ENCODE measurements at regions not wholly inside any gene's neighbourhood (a gene's known extent, or its start where the extent isn't known, plus 50 kb on each side); places are given as distances from the start of the nearest gene placed in this dataset.
"Not testable (repeated sequence)": the region's sequence is repeated elsewhere in the genome, so short reads cannot be mapped to it uniquely, and the experiment has no call there.

DNA sequence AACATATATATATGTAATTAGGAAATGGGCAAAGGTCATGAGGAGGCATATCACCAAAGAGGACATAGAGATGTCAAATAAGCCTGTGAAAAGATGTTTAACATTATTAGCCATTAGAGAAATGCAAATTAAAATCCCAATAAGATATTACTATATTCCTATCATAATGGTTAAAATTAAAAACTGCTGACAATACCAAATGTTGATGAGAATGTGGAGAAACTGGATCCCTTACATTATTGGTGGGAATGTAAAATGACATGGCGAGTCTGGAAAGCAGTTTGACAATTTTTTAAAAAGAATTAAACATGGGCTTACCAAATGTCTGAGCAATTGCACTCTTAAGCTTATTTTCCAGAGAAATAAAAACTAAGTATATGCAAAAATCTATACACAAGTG is 1821.6 kb upstream of the C9orf72 start:
- no peak for DNase-seq (ENCODE audit: low spot score)

- DNase-seq (ENCODE audit: low spot score): no peak
Measured at GRCh38 chr9:29397148-29397547, 1823.9 kb upstream of the C9orf72 start.

GRCh38 chr9:29416204-29416603 is 1842.9 kb upstream of the C9orf72 start:
- DNase-seq (ENCODE audit: low spot score): no peak

DNA sequence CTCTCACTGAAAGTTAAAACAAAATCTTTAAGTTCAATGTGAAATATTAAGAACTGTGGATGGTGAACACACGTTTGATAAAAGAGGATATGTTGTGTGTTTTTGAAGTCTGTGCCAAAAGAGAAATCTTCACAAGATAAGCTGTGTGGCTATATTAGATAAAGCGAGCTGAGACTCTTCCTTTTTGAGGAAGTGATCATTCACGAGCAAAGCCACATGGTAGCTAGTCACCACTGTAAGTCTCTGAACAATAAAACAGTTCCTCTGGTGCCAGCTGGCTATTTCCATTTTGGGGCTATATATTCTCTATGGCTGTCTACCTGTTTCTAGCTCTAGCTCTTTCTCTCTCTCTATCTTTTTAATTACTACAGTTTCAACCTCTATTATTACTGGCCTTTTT is 1849.2 kb upstream of the C9orf72 start:
- no peak for DNase-seq (ENCODE audit: low spot score)

- no peak for DNase-seq (ENCODE audit: low spot score)
Measured at GRCh38 chr9:29432191-29432590, 1858.9 kb upstream of the C9orf72 start.

- not testable (repeated sequence) for DNase-seq (ENCODE audit: low spot score)
Measured at GRCh38 chr9:29432656-29433055, 1859.4 kb upstream of the C9orf72 start.

- DNase-seq (ENCODE audit: low spot score): no peak
Measured at GRCh38 chr9:29435368-29435767, 1862.1 kb upstream of the C9orf72 start.

- DNase-seq (ENCODE audit: low spot score): no peak
Measured at GRCh38 chr9:29437526-29437925, 1864.2 kb upstream of the C9orf72 start.

DNA sequence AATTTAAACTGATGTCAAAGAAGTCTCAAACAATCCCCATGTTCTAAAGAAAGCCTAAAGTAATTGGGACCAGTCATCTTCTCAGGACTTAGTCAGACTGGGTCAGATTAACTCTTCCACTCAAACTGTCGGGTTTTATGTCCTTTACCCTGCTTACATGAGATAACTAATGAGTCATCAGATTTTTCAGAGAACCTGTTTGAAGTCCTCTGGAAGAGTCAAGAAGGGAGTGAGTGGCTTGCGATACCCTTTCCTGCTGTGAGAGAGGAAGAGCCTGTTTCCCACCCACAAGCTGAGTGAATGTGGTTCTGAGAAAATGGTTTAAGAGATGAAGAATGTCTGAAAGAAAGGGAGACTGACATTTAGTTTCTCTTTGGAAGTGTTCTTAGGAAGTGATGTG is 1866.7 kb upstream of the C9orf72 start:
- no peak for DNase-seq (ENCODE audit: low spot score)

GRCh38 chr9:29440449-29440848 is 1867.2 kb upstream of the C9orf72 start:
- DNase-seq (ENCODE audit: low spot score): no peak

DNA sequence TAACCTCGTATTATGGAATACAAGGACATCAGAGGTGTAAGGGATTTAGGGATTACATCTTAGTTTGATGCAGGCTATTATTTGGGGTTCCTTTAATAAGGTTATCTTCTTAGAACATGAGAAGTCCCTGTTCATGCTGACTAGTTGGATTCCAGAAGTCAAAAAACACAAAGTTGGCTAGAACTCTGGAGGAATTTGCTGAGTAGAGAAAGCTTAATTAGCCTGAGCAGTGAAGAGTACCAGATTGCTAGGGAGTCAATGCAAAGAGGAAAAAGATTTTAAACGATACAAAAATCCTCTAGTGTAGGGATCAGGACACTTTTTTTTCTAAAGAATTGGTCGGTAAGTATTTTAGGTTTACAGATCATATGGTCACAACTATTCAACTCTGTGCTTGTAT is 1872.5 kb upstream of the C9orf72 start:
- DNase-seq (ENCODE audit: low spot score): no peak

- DNase-seq (ENCODE audit: low spot score): no peak
Measured at GRCh38 chr9:29449306-29449705, 1876.0 kb upstream of the C9orf72 start.

DNA sequence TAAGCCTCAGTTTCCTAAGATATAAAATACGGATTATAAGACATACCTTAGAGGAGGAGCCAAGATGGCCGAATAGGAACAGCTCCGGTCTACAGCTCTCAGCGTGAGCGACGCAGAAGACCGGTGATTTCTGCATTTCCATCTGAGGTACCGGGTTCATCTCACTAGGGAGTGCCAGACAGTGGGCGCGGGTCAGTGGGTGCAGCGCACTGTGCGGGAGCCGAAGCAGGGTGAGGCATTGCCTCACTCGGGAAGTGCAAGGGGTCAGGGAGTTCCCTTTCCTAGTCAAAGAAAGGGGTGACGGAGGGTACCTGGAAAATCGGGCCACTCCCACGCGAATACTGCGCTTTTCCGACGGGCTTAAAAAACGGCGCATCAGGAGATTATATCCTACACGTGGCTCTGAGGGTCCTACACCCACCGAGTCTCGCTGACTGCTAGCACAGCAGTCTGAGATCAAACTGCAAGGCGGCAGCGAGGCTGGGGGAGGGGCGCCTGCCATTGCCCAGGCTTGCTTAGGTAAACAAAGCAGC is 1877.1 kb upstream of the C9orf72 start:
- DNase-seq (ENCODE audit: low spot score): not testable (repeated sequence)

GRCh38 chr9:29456940-29457339 is 1883.7 kb upstream of the C9orf72 start:
- DNase-seq (ENCODE audit: low spot score): no peak

DNA sequence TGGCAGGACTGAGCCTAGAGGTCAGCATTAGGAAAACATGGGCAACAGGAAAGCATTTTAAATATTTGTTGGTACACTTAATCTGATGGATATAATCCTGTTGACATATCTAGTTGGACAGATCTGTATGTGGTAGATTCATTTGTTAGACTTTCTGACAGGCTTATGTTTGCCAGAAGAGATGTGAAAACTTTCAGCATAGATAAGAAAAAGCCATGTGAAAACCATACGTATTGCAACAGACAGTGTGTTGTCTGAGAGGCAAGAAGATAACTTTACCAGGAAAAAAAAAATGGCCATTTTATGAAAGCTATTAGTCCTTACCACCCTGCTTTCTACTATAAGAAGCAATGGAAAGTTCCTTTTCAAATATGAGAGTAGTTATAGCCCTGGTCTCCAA is 1902.2 kb upstream of the C9orf72 start:
- DNase-seq (ENCODE audit: low spot score): no peak

GRCh38 chr9:29511680-29512079 is 1938.4 kb upstream of the C9orf72 start:
- no peak for DNase-seq (ENCODE audit: low spot score)

- DNase-seq (ENCODE audit: low spot score): no peak
Measured at GRCh38 chr9:29514336-29514735, 1941.1 kb upstream of the C9orf72 start.

DNA sequence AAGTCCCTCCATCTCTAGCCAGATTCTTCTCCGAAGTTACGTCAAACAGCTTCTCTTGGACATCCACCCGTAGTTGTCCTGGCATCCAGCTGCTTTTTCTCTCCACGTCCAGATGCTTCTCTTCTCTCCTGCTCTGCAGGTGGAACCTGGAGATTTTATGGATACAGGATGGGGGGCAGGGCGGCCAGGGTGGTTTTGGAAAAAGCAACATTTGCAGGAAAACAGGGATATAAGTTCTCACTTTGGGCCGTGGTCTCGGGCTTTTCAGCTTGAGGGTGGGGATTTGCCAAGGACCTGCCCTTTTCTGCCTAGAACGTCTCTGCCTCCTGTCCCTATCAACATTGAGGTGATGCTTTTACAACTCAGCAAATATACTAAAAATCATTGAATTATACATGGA is 1941.6 kb upstream of the C9orf72 start:
- no peak for DNase-seq (ENCODE audit: low spot score)

DNA sequence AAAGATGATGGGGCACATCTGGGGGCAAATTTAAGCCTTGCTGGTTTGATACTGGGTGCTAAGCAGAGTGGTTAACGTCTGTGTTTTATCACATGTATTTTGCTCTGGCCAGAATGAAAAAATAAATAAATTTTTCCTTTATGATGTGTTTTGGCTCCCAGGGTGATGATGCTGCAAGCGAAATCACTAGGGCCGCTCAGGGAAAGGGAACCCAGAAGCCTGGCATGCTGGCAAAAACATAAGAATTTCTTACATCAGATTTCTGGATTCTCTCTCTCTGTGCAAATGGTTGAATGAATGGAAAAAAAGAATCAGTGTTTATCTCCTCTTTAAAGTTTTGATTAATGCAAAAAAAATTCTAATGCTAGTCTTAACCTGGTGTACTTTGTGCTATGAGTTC is 1975.2 kb upstream of the C9orf72 start:
- DNase-seq (ENCODE audit: low spot score): no peak

- no peak for DNase-seq (ENCODE audit: low spot score)
Measured at GRCh38 chr9:29555502-29555901, 1982.2 kb upstream of the C9orf72 start.

DNA sequence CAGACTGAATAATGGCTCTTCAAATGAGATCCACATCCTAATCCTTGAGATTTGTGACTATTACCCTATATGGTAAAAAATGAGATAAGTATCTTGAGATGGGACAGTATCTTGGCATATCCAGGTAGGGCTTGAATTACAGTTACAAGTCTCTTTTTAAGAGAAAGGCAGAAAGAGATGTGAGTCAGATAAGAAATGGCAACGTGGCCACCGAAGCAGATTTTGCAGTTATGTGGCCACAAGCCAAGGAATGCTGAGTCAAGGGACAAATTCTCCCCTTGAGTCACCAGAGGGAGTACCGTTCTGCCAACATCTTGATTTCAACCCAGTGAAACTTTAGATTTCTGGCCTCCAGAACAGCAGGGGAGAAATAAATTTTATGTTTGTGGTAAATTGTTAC is 1983.0 kb upstream of the C9orf72 start:
- no peak for DNase-seq (ENCODE audit: low spot score)

DNA sequence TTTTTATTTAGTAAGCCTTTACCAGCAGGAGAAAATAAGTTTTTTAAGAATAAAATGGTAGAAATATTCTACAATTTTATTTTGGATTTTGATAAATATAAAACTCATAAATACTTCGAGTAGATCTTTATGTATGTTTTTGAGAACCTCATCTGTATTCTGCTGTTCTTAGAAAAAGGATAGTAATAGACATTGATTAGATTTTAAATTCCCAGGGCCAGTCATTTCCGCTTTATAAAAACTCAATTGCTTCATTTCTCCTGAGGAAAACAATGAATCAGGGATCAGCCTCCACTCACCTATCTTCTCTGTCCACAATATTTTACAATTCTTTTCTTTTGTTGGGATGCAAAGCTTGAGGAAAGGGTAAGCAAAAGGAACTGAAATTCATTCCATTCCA is 1983.5 kb upstream of the C9orf72 start:
- DNase-seq (ENCODE audit: low spot score): no peak

- peak; percentile 1 for DNase-seq (ENCODE audit: low spot score)
Measured at GRCh38 chr9:29564564-29564963, 1991.3 kb upstream of the C9orf72 start.

GRCh38 chr9:29575219-29575618 is 2001.9 kb upstream of the C9orf72 start:
- DNase-seq (ENCODE audit: low spot score): no peak

- no peak for DNase-seq (ENCODE audit: low spot score)
Measured at GRCh38 chr9:29588361-29588760, 2015.1 kb upstream of the C9orf72 start.

All from kidney capillary endothelial cell (primary cell).